NT2/D1 (cell line): ENCODE measurements at regions not wholly inside any gene's neighbourhood (a gene's known extent, or its start where the extent isn't known, plus 50 kb on each side); places are given as distances from the start of the nearest gene placed in this dataset.

Source experiments
- DNase-seq: peaks from one replicate; pipeline ENCODE4 v3.0.0-alpha.2; 2011; ENCODE audit warnings: low read depth, low spot score
- H3K27me3 ChIP-seq: 2 replicates; pipeline ENCODE4 v1.6.0; 2011; ENCODE audit warnings: mild to moderate bottlenecking; ENCODE audit not compliant: insufficient read length, insufficient read depth
- H3K36me3 ChIP-seq: 2 replicates; pipeline ENCODE4 v1.6.1; 2011; ENCODE audit warnings: mild to moderate bottlenecking, low read length, mixed read lengths; ENCODE audit not compliant: insufficient read depth, insufficient read length
- H3K4me1 ChIP-seq: 2 replicates; pipeline ENCODE4 v1.5.1; 2011; ENCODE audit not compliant: insufficient read depth, insufficient read length
- H3K4me3 ChIP-seq: 2 replicates; pipeline ENCODE4 v1.5.1; 2011; ENCODE audit warnings: low read depth; ENCODE audit not compliant: insufficient read length
- H3K9ac ChIP-seq: 2 replicates; pipeline ENCODE4 v1.6.0; 2011; ENCODE audit warnings: low read depth; ENCODE audit not compliant: insufficient read length
- H3K9me3 ChIP-seq: 2 replicates; pipeline ENCODE4 v1.5.1; 2011; ENCODE audit warnings: mild to moderate bottlenecking, low read length; ENCODE audit not compliant: insufficient read depth
- SUZ12 ChIP-seq: IDR thresholded peaks from 2 replicates; pipeline ENCODE4 v1.6.1; 2011; ENCODE audit not compliant: insufficient read length, insufficient read depth; ENCODE audit errors: extremely low read depth
- YY1 ChIP-seq: IDR thresholded peaks from 2 replicates; pipeline ENCODE4 v1.6.1; 2011; ENCODE audit not compliant: insufficient read length, insufficient read depth
- ZNF274 ChIP-seq: IDR thresholded peaks from 2 replicates; pipeline ENCODE4 v1.6.1; 2011; ENCODE audit warnings: mild to moderate bottlenecking, low read depth, low read length

GRCh38 chr3:30082652-30083051 is 523.7 kb upstream of the TGFBR2 start:
- TF ChIP-seq YY1 (no peak), ZNF274 (no peak), SUZ12 (no peak)
- no peak for DNase-seq
- H3K27me3 ChIP-seq, result no peaks in the 10 kb centered on the region
- no peaks in the 10 kb centered on the region for H3K4me1 ChIP-seq
- H3K36me3 ChIP-seq, result no peaks in the 10 kb centered on the region
- peaks cover 41% of the 10 kb centered on the region for H3K9me3 ChIP-seq
- H3K9ac ChIP-seq, result no peak overlapping the region
- H3K4me3 ChIP-seq, result no peak overlapping the region

GRCh38 chr3:30083315-30083714 is 523.1 kb upstream of the TGFBR2 start:
- no peak for TF ChIP-seq YY1
- H3K9ac ChIP-seq, result no peak overlapping the region
- DNase-seq, result no peak
- H3K9me3 ChIP-seq, result peaks cover 44% of the 10 kb centered on the region
- no peaks in the 10 kb centered on the region for H3K27me3 ChIP-seq
- H3K4me3 ChIP-seq, result no peak overlapping the region
- H3K36me3 ChIP-seq, result no peaks in the 10 kb centered on the region
- no peaks in the 10 kb centered on the region for H3K4me1 ChIP-seq

GRCh38 chr3:30084316-30084715 is 522.1 kb upstream of the TGFBR2 start:
- H3K27me3 ChIP-seq, result no peaks in the 10 kb centered on the region
- no peak overlapping the region for H3K4me3 ChIP-seq
- TF ChIP-seq YY1 (no peak), SUZ12 (no peak), ZNF274 (no peak)
- H3K9ac ChIP-seq, result no peak overlapping the region
- peaks cover 47% of the 10 kb centered on the region for H3K9me3 ChIP-seq
- no peaks in the 10 kb centered on the region for H3K36me3 ChIP-seq
- no peaks in the 10 kb centered on the region for H3K4me1 ChIP-seq
- DNase-seq, result no peak

GRCh38 chr3:30084971-30085403 is 521.4 kb upstream of the TGFBR2 start:
- peaks cover 47% of the 10 kb centered on the region for H3K9me3 ChIP-seq
- no peak for TF ChIP-seq SUZ12
- no peak for TF ChIP-seq ZNF274
- no peak for TF ChIP-seq YY1
- H3K4me3 ChIP-seq, result no peak overlapping the region
- H3K27me3 ChIP-seq, result no peaks in the 10 kb centered on the region
- peak; percentile 77 for DNase-seq
- H3K4me1 ChIP-seq, result no peaks in the 10 kb centered on the region
- no peak overlapping the region for H3K9ac ChIP-seq
- no peaks in the 10 kb centered on the region for H3K36me3 ChIP-seq

GRCh38 chr3:30085486-30085885 is 520.9 kb upstream of the TGFBR2 start:
- DNase-seq, result peak; percentile 76

GRCh38 chr3:30091686-30092085 is 514.7 kb upstream of the TGFBR2 start:
- H3K4me1 ChIP-seq, result no peaks in the 10 kb centered on the region
- H3K36me3 ChIP-seq, result no peaks in the 10 kb centered on the region
- H3K9me3 ChIP-seq, result peaks cover 31% of the 10 kb centered on the region; the same call in 1 of the 2 replicates
- no peak overlapping the region for H3K9ac ChIP-seq
- TF ChIP-seq SUZ12 (no peak), YY1 (no peak), ZNF274 (no peak)
- no peaks in the 10 kb centered on the region for H3K27me3 ChIP-seq
- no peak overlapping the region for H3K4me3 ChIP-seq
- DNase-seq, result no peak

More at GRCh38 chr3:30085486-30085885, 520.9 kb upstream of the TGFBR2 start:
- Histone ChIP-seq H3K36me3 (no peaks in the 10 kb centered on the region), H3K9ac (no peak overlapping the region), H3K9me3 (peaks cover 47% of the 10 kb centered on the region), H3K27me3 (no peaks in the 10 kb centered on the region), H3K4me1 (no peaks in the 10 kb centered on the region), H3K4me3 (no peak overlapping the region)
- no peak for TF ChIP-seq YY1
- no peak for TF ChIP-seq SUZ12
- no peak for TF ChIP-seq ZNF274

GRCh38 chr3:30097022-30097650 is 509.3 kb upstream of the TGFBR2 start:
- H3K36me3 ChIP-seq, result no peaks in the 10 kb centered on the region
- DNase-seq, result no peak
- H3K4me1 ChIP-seq, result no peaks in the 10 kb centered on the region
- TF ChIP-seq YY1 (no peak), ZNF274 (no peak), SUZ12 (no peak)
- H3K27me3 ChIP-seq, result no peaks in the 10 kb centered on the region
- peaks cover 21% of the 10 kb centered on the region; the same call in 1 of the 2 replicates for H3K9me3 ChIP-seq
- no peak overlapping the region for H3K9ac ChIP-seq
- no peak overlapping the region for H3K4me3 ChIP-seq

- H3K36me3 ChIP-seq, result no peaks in the 10 kb centered on the region
- no peak for DNase-seq
Observed at GRCh38 chr3:30098243-30098642, 508.2 kb upstream of the TGFBR2 start.

More at GRCh38 chr3:30098243-30098642, 508.2 kb upstream of the TGFBR2 start:
- Histone ChIP-seq H3K9me3 (peaks cover 13% of the 10 kb centered on the region; the same call in 1 of the 2 replicates), H3K9ac (no peak overlapping the region), H3K4me1 (no peaks in the 10 kb centered on the region), H3K27me3 (no peaks in the 10 kb centered on the region), H3K4me3 (no peak overlapping the region)
- TF ChIP-seq YY1 (no peak), ZNF274 (no peak), SUZ12 (no peak)
